Frontal cortex (tissue), 3 donors: ENCODE measurements at regions not wholly inside any gene's neighbourhood (a gene's known extent, or its start where the extent isn't known, plus 50 kb on each side); places are given as distances from the start of the nearest gene placed in this dataset.

Source experiments
- DNase-seq, 2 donors: peaks; one replicate each; pipeline ENCODE4 v3.0.0; 2012; ENCODE audit warnings: low spot score in 2 of 2
- FAIRE-seq: peaks from 2 replicates; lab custom pipeline; 2012; peaks lifted over from hg19 to GRCh38; lab: Jason Lieb, UNC
- donor health status: control.
- donor health status: control.
- donor health status: control.

DNA sequence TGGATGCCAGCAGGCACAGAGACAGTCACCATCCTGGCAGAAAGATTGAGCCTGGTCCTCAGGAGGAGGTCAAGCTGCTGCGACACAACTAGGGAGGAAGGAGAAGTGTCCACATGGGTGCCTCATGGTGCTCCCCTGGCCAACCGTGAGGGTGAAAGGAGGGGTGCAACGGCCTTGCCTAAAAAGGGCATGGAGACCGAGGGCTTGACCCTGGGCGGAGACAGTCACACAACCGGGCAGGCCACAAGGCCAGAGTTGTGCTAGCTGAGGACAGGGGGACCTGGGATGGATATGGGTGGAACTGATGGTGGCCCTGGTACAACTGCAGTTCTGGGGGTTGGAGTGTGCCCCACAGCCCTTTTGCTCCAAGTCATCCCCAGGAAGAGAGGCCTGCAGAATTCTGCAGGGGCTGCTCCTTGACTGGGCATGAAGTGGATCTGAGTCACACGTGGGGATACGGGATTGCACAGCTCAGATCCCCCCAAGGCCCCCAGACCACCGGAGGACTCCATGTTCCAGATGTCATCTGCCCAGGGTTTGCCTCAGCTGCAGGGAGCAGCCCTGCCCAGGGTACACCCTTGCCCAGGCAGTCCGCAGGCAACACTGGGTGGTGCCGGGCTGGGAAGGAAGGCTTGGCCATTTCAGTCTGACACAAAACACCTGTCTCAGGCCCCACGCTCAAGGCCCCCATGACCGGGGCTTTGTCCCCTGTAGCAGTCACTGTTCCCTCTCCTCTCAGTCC lies 602.3 kb upstream of the MGMT start:
- FAIRE-seq (no peak), DNase-seq (no peak)

GRCh38 chr10:128865436-128866195 lies 601.4 kb upstream of the MGMT start:
- FAIRE-seq (no peak), DNase-seq (no peak)

- DNase-seq (no peak), FAIRE-seq (no peak)
These were observed 600.5 kb upstream of the MGMT start for GRCh38 chr10:128866551-128866950.

DNA sequence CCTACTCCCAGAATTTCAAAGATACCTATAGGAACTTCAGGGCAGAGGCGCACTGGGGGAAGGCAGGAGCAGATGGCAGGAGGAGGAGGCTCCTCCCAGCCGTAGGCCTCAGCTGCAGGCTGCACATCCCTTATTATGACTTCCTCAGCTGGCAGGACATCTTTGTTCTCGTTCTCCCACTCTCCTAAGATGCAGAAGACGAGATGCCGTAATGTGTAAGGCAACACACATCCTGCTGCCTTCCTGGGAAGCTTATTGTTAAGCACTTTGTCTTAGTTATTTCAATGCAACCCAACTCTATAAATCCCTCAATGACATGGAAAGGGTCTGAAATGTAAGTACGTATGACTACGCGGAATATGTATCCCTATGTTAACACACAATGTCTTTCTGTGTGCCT lies 599.8 kb upstream of the MGMT start:
- no peak for DNase-seq
- no peak for FAIRE-seq

- FAIRE-seq (no peak), DNase-seq (no peak)
These were observed 599.2 kb upstream of the MGMT start for GRCh38 chr10:128867819-128868218.

GRCh38 chr10:128868481-128868880 lies 598.6 kb upstream of the MGMT start:
- FAIRE-seq (no peak), DNase-seq (no peak)

DNA sequence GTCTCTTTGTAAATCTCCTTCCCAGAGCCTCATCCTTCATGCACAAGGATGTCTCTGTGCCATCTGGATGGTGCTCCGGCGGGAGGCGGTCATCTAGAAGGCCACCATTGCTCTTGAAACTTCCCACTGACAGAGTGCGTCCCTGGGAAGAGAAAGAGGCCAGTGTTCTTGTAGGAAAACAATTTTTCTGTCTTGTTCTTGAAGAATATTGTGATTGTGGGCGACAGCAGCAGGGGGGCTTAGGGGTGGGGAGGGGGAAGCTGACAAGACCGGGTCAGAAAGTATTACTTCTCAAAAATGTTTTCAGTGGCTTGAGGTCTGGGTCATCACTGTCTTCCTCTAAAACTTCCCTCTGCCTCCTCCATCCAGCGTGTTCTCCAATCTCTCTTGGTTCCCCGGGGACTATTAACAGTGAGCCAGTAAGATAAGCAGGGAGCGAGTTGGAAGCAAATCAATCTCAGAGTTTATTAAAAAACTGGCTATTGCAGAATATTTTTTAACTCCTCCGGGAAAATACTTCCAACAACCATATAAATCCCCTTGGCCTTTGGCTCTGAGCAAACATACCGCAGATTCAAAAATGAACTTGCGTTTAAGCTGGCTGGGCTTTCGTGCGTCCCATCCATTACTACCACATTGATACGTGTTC lies 597.8 kb upstream of the MGMT start:
- DNase-seq (no peak), FAIRE-seq (no peak)

DNA sequence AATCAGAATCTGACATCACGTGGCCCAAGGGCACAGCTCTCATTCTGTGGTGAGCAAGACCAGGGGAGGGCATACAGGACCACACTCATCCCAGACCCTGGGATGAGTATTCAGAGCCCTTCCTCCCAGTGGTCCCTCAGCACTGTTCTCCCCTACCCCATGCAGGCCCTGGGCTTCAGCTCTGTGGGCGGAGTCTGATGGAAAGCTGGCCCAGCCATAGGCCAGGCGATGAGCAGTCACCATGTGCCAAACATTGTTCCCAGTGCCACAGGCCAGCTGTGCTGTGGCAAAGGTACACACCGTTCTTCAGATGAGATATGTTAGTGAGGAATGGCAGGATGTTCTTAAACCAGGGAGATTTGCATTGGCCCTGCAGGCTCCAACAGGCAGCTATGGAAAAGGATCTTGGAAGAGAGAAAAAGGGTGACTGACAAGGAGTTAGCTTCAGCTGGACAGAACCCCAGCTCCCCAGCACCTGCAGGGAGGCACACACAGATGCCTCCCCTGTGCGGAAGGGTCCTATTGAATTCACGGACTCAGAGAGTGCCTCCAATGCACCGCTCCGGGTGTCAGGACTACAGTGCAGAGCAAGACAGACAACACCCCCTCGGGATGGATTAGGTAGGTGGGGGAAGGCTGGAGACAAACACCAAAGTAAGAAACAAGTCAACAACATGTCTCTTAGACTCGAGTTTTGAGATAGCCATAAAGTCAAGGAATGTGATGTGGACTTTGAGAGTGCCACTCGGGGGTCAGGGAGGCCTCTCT lies 596.0 kb upstream of the MGMT start:
- DNase-seq (no peak), FAIRE-seq (no peak)

- FAIRE-seq (no peak), DNase-seq (no peak)
These were observed 595.3 kb upstream of the MGMT start for GRCh38 chr10:128871671-128872231.

- FAIRE-seq (no peak), DNase-seq (no peak)
These were observed 593.5 kb upstream of the MGMT start for GRCh38 chr10:128873411-128874054.

DNA sequence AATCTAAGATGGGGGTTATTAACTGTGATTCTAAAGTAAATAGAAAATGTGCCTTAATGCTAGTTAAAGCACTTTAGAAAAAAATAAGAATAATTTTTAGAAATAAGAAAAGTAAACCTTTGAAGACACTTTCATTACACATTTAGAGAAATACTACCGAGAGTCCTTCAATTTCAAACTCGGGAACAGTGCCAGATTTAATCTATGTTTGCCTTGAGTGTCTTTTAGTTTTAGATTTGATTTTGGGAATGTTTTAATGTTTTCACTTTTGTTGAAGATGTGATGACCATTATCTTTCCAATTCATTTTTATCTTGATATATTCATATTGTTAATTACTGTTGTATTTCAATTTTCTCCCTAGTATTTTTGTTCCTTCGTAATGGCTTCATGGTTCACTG lies 592.7 kb upstream of the MGMT start:
- FAIRE-seq (no peak), DNase-seq (no peak)

GRCh38 chr10:128875030-128875744 lies 591.9 kb upstream of the MGMT start:
- FAIRE-seq (no peak), DNase-seq (no peak)

GRCh38 chr10:128875956-128876736 lies 590.9 kb upstream of the MGMT start:
- DNase-seq (no peak), FAIRE-seq (no peak)

GRCh38 chr10:128877141-128877540 lies 589.9 kb upstream of the MGMT start:
- DNase-seq: no peak
- no peak for FAIRE-seq

DNA sequence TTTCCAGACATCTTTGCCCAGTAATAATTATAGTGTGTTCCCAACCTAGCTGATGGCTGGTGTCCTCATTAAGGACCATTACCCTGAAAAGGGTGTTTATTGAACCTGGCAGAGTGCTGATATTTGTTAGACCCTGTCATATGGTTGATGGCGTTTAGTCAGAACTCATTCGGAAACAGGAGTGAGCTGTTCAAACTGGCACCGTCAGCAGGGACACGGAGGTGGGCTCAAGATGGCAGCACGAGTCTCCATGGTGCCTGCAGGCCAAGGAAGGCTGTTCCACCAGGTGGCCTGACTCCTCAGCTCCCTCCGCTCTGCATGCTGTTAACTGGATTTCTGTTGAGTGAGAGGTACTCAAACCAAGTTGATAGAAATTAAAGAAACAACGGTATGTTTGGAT lies 589.1 kb upstream of the MGMT start:
- DNase-seq: no peak
- FAIRE-seq: no peak

GRCh38 chr10:128879030-128879429 lies 588.0 kb upstream of the MGMT start:
- no peak for FAIRE-seq
- DNase-seq: no peak

GRCh38 chr10:128879441-128880140 lies 587.5 kb upstream of the MGMT start:
- FAIRE-seq: no peak
- DNase-seq: no peak
